ENCODE measurements at regions not wholly inside any gene's neighbourhood (a gene's known extent, or its start where the extent isn't known, plus 50 kb on each side); places are given as distances from the start of the nearest gene placed in this dataset.

DNA sequence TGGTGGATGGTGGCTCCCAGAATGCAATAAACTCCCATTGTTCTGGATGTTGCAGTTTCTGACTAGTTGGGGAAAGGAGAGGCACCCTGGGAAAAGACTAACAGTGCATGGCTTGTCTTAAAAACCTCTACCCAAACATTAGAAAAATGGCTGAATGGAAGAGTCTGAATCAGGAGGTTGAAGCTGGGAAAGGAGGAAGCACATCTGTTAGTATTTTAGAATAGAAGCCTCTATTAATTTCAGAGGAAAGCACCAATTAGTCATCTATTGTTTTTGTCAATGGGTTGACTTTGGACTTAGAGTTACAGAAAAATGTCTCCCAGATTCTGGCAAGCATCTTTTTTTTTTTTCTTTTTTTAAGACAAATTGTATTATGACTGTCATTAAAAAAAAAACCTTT, 56.1 kb upstream of the ELMO1 start:
- in situ Hi-C loops (cut with MboI; ENCODE audit: low pct_unique_long_range_greater_than_20kb in 2 of 9, low sequenced_read_pairs in 9 of 9, unreplicated experiment in 9 of 9) = no loop called here
- no peak for ATAC-seq (replicated peaks in 6 of 8)
- H3K4me3 ChIP-seq = no peak overlapping the region
- H3K4me1 ChIP-seq (replicated peaks in 1 of 2) = no peaks in the 10 kb centered on the region
- no peak overlapping the region for H3K27ac ChIP-seq

DNA sequence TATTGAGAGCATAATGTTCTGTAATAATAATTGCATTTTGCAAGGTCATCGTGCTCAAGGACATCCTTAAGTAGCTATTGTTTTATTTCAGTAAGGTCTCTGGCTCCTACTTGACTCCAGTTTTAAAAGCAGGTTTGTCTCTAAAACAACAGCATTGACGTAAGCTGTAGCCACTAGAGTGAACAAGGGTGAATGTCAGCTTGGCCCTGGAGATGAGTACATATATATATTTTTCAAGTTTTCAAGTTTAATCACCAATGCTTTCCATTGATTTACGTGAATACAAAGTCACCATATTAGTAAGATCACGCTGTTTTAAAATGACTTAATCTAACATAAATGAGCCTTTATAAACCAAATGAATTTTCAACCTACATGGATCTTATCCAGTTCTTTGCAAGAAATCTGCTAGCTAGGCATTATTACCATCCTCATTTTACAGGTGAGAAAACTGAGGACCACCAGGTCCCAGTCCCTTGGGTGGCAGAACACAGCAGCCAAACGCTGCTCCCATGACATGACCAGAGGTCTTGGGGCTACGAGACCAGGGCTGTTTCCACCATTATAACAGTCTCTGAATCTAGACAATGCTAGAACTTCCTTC, 57.2 kb upstream of the ELMO1 start:
- Histone ChIP-seq H3K4me1 (replicated peaks in 1 of 2) (no peaks in the 10 kb centered on the region), H3K4me3 (no peak overlapping the region), H3K27ac (no peak overlapping the region)
- WGBS, 10 experiments = 17 to 100% (median 88%) methylated on average over 1 to 6 of the region's 6 CpGs
- ATAC-seq (replicated peaks in 6 of 8) = no peak
- in situ Hi-C loops (cut with MboI; ENCODE audit: low pct_unique_long_range_greater_than_20kb in 2 of 9, low sequenced_read_pairs in 9 of 9, unreplicated experiment in 9 of 9) = no loop called here

DNA sequence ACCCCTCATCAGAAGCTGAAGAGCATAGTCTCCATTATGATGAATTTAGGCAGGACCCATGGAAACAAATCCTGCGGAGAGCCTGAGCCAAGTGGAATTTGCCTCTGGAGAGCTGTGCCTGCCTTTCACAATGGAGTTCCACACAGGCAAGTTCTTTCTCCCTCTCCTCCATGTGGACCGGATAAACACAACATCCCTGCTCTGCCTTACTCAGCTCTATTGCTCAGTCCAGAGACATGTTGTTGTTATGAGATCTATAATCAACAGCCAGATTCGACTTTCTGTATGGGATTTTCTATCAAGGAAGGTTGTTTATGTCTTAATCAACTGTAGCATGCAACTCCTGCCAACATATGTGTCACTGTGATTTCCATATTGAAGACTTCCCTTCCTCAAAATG, 59.5 kb upstream of the ELMO1 start:
- H3K27ac ChIP-seq = no peak overlapping the region
- H3K4me3 ChIP-seq = no peak overlapping the region
- ATAC-seq (replicated peaks in 6 of 8) = peak in 1 of 8 experiments; percentile 55
- 0 to 94% (median 75%) methylated on average over 1 to 3 of the region's 3 CpGs; no CpG with 5 or more reads in 4 of the 10 experiments for WGBS, 10 experiments
- in situ Hi-C loops (cut with MboI; ENCODE audit: low pct_unique_long_range_greater_than_20kb in 2 of 9, low sequenced_read_pairs in 9 of 9, unreplicated experiment in 9 of 9) = no loop called here
- no peaks in the 10 kb centered on the region for H3K4me1 ChIP-seq (replicated peaks in 1 of 2)

DNA sequence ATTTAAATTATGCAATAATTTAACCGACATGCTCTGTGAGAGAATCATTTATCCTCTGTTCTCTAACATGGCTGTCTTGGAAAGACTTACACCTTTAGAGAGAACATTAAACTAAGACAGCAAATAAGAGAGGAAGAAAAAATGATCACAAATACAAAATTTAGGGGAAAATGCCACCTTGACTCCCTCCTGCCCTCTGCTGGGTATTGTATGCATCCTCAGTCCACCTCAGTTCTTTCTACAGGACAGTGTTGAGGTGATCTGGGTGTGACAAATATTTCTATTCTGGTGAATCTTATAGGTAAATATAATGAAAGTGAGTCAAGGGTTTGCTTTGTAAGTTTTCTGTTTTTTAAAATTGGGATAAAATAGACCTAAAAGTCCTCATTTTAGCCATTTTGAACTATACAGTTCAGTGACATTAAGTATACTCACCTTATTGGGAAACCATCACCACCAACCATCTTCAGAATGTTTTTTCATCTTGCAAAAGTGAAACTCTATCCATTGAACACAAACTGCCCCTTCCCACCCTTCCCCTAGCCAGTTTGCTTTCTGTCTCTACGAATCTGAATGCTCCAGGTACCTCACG, 61.5 kb upstream of the ELMO1 start:
- ATAC-seq (replicated peaks in 6 of 8) = no peak
- H3K27ac ChIP-seq = no peak overlapping the region
- no peak overlapping the region for H3K4me3 ChIP-seq
- no peaks in the 10 kb centered on the region for H3K4me1 ChIP-seq (replicated peaks in 1 of 2)
- in situ Hi-C loops (cut with MboI; ENCODE audit: low pct_unique_long_range_greater_than_20kb in 2 of 9, low sequenced_read_pairs in 9 of 9, unreplicated experiment in 9 of 9) = no loop called here
- 22 to 100% (median 87%) methylated on average over 1 to 3 of the region's 3 CpGs; no CpG with 5 or more reads in 1 of the 10 experiments for WGBS, 10 experiments

DNA sequence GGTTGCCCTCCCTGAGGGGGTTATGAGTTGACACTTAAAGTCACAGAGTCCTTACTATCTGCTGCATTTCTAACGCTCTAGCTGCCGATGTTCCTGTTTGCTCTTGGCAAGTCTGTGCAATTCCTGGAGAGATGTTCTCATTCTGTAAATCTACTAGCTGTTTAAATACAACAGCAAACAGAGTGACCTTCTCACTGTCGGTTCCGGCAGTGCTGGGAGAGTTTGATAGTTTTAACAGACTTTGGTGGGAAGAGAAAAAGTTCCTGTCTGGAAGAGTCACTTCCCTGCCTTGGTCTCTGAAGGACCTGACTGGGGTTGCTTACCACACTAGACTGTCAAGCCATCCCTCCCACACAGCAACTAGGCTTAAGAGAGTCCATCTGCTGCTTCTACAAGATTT, 63.3 kb upstream of the ELMO1 start:
- in situ Hi-C loops (cut with MboI; ENCODE audit: low pct_unique_long_range_greater_than_20kb in 2 of 9, low sequenced_read_pairs in 9 of 9, unreplicated experiment in 9 of 9) = no loop called here
- Histone ChIP-seq H3K27ac (no peak overlapping the region), H3K4me1 (replicated peaks in 1 of 2) (no peaks in the 10 kb centered on the region), H3K4me3 (no peak overlapping the region)
- ATAC-seq (replicated peaks in 6 of 8) = no peak
- 69 to 100% (median 86%) methylated on average over 1 to 4 of the region's 4 CpGs; no CpG with 5 or more reads in 7 of the 10 experiments for WGBS, 10 experiments

DNA sequence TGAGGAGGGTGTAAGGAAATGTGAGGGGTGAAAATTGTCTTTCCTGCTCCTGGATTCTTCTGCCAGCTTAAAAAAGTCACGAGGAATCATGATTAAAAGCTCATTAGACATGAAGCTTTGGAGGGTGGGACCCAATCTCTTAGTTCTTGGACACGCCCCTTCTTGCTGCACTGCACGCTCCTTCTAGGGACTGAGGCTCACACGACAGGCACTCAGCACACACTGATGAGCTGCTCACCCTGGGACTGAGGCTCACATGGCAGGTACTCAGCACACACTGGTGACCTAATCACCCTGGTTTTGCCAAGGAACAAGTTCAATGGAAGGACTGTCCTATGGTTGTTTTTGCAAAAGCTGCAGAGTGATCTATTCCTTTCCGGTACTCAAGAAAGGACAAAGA, 65.8 kb upstream of the ELMO1 start:
- no peak overlapping the region for H3K4me3 ChIP-seq
- no peak overlapping the region for H3K27ac ChIP-seq
- no peaks in the 10 kb centered on the region for H3K4me1 ChIP-seq (replicated peaks in 1 of 2)
- no peak for ATAC-seq (replicated peaks in 6 of 8)
- in situ Hi-C loops (cut with MboI; ENCODE audit: low pct_unique_long_range_greater_than_20kb in 2 of 9, low sequenced_read_pairs in 9 of 9, unreplicated experiment in 9 of 9) = no loop called here
- WGBS, 10 experiments = 33 to 100% (median 89%) methylated on average over 1 to 5 of the region's 5 CpGs; no CpG with 5 or more reads in 4 of the 10 experiments

DNA sequence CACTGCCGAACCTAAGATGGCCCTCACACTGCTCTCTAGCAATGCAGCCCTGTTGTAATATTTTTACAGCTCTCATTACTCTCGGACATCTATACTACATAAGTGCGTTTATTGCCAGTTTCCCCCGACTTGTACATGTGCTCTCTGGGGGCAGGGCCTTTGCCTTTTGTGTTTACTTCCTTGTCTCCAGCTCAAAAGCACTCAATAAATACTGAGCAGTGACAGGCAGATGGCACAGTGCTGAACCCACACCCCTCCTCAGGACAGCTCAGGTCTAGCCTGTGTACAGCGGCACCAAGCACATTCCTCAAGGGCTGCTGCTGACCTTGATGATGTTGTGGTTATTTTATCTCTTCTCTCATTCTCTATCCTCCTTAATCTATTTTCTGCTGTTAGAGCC, 68.0 kb upstream of the ELMO1 start:
- 0 to 82% (median 52%) methylated on average over 1 to 5 of the region's 5 CpGs; no CpG with 5 or more reads in 3 of the 10 experiments for WGBS, 10 experiments
- H3K4me3 ChIP-seq = no peak overlapping the region
- H3K27ac ChIP-seq = no peak overlapping the region
- H3K4me1 ChIP-seq (replicated peaks in 1 of 2) = no peaks in the 10 kb centered on the region
- ATAC-seq (replicated peaks in 6 of 8) = peak in 5 of 8 experiments; percentile 55 to 70 (median 66)
- in situ Hi-C loops (cut with MboI; ENCODE audit: low pct_unique_long_range_greater_than_20kb in 2 of 9, low sequenced_read_pairs in 9 of 9, unreplicated experiment in 9 of 9) = no loop called here

DNA sequence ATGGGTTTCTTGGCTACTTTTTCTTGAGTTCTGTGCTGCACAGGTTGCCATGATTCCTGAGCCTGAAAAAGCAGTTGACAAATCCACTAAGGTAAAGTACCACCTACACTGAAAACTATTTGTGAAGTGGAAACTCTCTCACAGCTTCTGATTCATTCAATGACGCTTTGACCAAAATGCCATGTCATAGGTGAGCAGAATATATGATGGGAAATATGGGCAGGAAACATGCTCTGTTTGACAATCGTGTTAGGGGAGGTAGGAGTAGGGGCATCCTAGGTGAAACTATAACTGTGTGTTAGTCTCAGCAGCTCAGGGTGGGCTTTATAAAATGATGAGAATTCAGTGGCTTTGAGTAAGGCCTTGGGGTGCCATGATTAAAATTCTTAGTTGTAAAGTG, 69.6 kb upstream of the ELMO1 start:
- in situ Hi-C loops (cut with MboI; ENCODE audit: low pct_unique_long_range_greater_than_20kb in 2 of 9, low sequenced_read_pairs in 9 of 9, unreplicated experiment in 9 of 9) = no loop called here
- Histone ChIP-seq H3K4me1 (replicated peaks in 1 of 2) (no peaks in the 10 kb centered on the region), H3K4me3 (no peak overlapping the region), H3K27ac (no peak overlapping the region)
- WGBS, 10 experiments = 0 to 100% (median 80%) methylated on average over 1 to 2 of the region's 2 CpGs; no CpG with 5 or more reads in 2 of the 10 experiments
- ATAC-seq (replicated peaks in 6 of 8) = no peak

DNA sequence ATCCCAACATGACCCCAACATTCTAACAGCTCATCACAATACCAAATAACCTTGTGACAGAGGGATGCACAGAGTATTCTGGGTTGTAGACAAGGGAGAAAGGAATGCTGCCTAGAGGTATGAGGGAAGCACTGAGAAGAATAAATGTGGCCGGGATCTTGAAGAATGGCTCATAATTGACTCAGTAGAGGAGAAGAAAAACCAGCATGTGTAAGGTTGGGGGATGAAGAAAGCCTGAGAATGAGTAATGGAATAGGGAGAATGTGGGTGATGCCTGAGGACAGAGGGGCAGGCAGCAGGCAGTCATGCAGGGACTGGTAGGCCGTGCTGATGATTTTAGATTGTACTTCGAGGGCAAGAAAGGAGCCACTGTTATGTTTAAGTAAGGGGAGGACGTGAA, 75.4 kb upstream of the ELMO1 start:
- no peaks in the 10 kb centered on the region for H3K4me1 ChIP-seq (replicated peaks in 1 of 2)
- in situ Hi-C loops (cut with MboI; ENCODE audit: low pct_unique_long_range_greater_than_20kb in 2 of 9, low sequenced_read_pairs in 9 of 9, unreplicated experiment in 9 of 9) = no loop called here
- no peak overlapping the region for H3K27ac ChIP-seq
- H3K4me3 ChIP-seq = no peak overlapping the region
- ATAC-seq (replicated peaks in 6 of 8) = no peak
- WGBS, 10 experiments = 0 to 90% (median 29%) methylated on average over 1 to 4 of the region's 4 CpGs; no CpG with 5 or more reads in 3 of the 10 experiments

DNA sequence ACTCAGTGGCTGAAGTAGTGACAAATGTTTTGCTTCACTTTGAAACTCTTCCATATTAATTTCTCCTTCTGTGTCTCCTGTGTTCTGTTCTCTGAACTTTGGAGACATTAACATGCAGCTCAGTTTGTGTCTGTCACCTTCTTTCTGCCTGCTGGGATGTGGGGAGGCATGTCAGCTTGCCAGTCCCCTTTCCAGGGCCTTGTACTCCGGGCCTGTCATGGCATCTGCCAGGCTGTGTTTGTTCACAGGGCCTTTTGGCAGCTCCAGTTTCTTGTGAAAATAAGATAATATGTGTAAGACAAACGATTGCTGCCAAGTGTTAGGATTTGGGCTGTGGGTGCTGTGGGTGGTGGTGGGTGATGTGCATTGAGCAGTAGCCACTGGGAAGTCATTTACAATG, 76.1 kb upstream of the ELMO1 start:
- Histone ChIP-seq H3K4me1 (replicated peaks in 1 of 2) (no peaks in the 10 kb centered on the region), H3K27ac (no peak overlapping the region), H3K4me3 (no peak overlapping the region)
- WGBS, 10 experiments = 6 to 71% (median 67%) methylated on average over 1 to 2 of the region's 2 CpGs; no CpG with 5 or more reads in 4 of the 10 experiments
- in situ Hi-C loops (cut with MboI; ENCODE audit: low pct_unique_long_range_greater_than_20kb in 2 of 9, low sequenced_read_pairs in 9 of 9, unreplicated experiment in 9 of 9) = no loop called here
- ATAC-seq (replicated peaks in 6 of 8) = no peak

DNA sequence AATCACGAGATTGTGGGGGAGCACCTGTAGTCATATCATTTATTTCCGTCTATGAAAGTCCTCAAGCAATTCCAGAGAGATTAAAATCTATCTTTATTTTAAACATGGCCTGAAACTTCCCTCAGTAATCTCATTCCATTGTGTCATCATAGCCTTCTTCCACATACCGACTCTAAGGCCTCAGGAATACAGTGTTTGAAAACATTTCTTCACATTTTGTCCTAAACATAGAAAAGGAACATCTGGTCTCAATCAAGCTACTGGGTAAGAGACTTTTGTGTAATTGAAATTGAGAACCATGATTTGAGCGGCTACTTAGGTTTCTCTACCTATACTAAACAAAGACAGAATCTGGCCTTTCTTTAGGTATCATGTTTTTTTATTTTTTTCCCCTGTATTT, 78.0 kb upstream of the ELMO1 start:
- Histone ChIP-seq H3K4me3 (no peak overlapping the region), H3K4me1 (replicated peaks in 1 of 2) (no peaks in the 10 kb centered on the region), H3K27ac (no peak overlapping the region)
- WGBS, 10 experiments = 9 to 94% (median 81%) methylated on average over 1 to 4 of the region's 4 CpGs; no CpG with 5 or more reads in 1 of the 10 experiments
- no peak for ATAC-seq (replicated peaks in 6 of 8)
- in situ Hi-C loops (cut with MboI; ENCODE audit: low pct_unique_long_range_greater_than_20kb in 2 of 9, low sequenced_read_pairs in 9 of 9, unreplicated experiment in 9 of 9) = no loop called here

DNA sequence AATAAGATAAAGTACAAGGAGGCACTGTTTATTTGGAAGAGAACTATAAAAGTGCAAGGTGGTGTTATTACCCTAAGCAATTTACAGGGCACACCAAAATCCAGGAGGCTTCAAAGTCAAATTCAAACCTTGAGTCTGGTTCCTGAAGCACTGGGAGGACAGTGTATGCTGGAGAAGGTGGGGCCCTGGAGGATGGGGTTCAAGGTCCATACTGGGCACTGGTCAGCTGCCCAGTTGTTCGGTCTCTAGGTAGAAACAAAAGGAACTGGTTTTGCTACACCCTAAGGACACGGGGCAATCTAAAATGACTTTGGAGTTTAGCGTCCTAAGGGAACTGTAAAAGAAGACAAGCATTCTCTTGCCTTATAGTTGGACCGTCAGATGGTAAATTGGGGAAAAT, 78.4 kb upstream of the ELMO1 start:
- ATAC-seq (replicated peaks in 6 of 8) = no peak
- H3K27ac ChIP-seq = no peak overlapping the region
- no peak overlapping the region for H3K4me3 ChIP-seq
- in situ Hi-C loops (cut with MboI; ENCODE audit: low pct_unique_long_range_greater_than_20kb in 2 of 9, low sequenced_read_pairs in 9 of 9, unreplicated experiment in 9 of 9) = no loop called here
- H3K4me1 ChIP-seq (replicated peaks in 1 of 2) = no peaks in the 10 kb centered on the region
- 25 to 100% (median 75%) methylated on average over 1 to 4 of the region's 4 CpGs; no CpG with 5 or more reads in 4 of the 10 experiments for WGBS, 10 experiments

DNA sequence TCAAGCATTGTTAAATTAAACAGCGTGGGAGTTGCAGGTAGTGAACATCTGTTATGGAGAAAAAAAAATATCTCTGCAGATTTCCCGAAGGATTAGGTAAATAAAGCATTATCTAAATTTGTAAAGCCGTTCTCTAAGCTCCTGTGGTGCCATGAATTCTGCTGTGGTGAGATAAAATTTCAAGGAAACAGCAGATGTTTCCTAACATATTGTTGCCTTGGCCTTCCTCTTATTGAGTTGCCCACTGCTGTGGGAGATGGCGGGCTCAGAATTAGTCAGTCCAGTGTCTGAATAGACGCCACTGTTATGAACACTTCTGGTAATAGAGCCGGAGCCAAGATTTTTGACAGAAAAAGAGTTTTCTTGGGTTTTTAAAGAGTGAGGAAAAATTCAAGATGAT, 82.6 kb upstream of the ELMO1 start:
- H3K4me3 ChIP-seq = no peak overlapping the region
- WGBS, 10 experiments = 2 to 100% (median 86%) methylated on average over 1 to 6 of the region's 6 CpGs; no CpG with 5 or more reads in 1 of the 10 experiments
- H3K4me1 ChIP-seq (replicated peaks in 1 of 2) = peaks cover 0 to 3% of the 10 kb centered on the region in 2 donors
- in situ Hi-C loops (cut with MboI; ENCODE audit: low pct_unique_long_range_greater_than_20kb in 2 of 9, low sequenced_read_pairs in 9 of 9, unreplicated experiment in 9 of 9) = no loop called here
- ATAC-seq (replicated peaks in 6 of 8) = no peak
- H3K27ac ChIP-seq = no peak overlapping the region

DNA sequence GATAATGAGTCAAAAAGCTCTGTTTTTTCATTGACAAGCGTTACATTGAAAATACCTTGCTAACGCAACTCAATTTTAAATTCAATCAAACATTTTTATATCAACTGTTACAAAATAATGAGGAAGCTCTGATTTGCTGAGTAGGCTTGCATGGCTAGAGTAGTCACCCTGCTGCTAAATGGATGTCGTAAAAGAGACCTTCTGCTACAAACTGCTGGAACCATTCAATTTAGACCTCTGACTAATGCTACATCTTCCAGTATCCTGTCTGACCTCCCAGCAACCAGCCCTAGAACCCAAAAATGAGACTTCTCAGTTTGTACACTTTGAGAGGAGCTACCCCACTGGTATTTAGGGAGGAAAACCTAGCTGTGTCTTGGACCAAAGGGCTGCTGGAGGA, 84.0 kb upstream of the ELMO1 start:
- in situ Hi-C loops (cut with MboI; ENCODE audit: low pct_unique_long_range_greater_than_20kb in 2 of 9, low sequenced_read_pairs in 9 of 9, unreplicated experiment in 9 of 9) = no loop called here
- no peak overlapping the region for H3K27ac ChIP-seq

More for the DNA sequence above, 84.0 kb upstream of the ELMO1 start:
- 6 to 100% (median 92%) methylated on average over 2 to 3 of the region's 3 CpGs; no CpG with 5 or more reads in 1 of the 10 experiments for WGBS, 10 experiments
- Histone ChIP-seq H3K4me1 (replicated peaks in 1 of 2) (peaks cover 0 to 6% of the 10 kb centered on the region in 2 donors), H3K4me3 (no peak overlapping the region)
- ATAC-seq (replicated peaks in 6 of 8) = no peak
